Endothelial cell of umbilical vein (primary cell): ENCODE measurements at regions not wholly inside any gene's neighbourhood (a gene's known extent, or its start where the extent isn't known, plus 50 kb on each side); places are given as distances from the start of the nearest gene placed in this dataset.

Experiments used
- BruUV-seq: library from RNA; stranded (reverse); fragments of 400-500 nt; replicated peaks from 2 replicates; lab custom pipeline; 2021; lab: Mats Ljungman, UMichigan
- CTCF ChIA-PET: fragments of 300-600, 350-600 bp; sonication (Branson Sonifier 250); formaldehyde crosslinking; loops from one replicate; lab custom pipeline; 2021; ENCODE audit warnings: antibody characterized with exemption, inconsistent platforms; lab: Charles Lee
- POLR2A ChIA-PET: fragments of 300-600, 350-600 bp; sonication (Branson Sonifier 250); formaldehyde crosslinking; loops from one replicate; lab custom pipeline; 2021; ENCODE audit warnings: antibody characterized with exemption, inconsistent platforms; lab: Charles Lee
- DNase-seq: peaks from one replicate; pipeline ENCODE4 v3.0.0-alpha.2; 2011; ENCODE audit warnings: low read depth, low spot score
- FAIRE-seq: peaks from 2 replicates; lab custom pipeline; 2011; peaks lifted over from hg19 to GRCh38; lab: Jason Lieb, UNC
- H2AFZ ChIP-seq: 2 replicates; pipeline ENCODE4 v1.6.0; 2012; ENCODE audit warnings: low read depth, low read length, control low read depth, inconsistent platforms
- H3K27ac ChIP-seq: 2 replicates; pipeline ENCODE4 v1.5.1; 2011; ENCODE audit warnings: low read depth, mild to moderate bottlenecking, control low read depth, low read length, moderate library complexity; ENCODE audit not compliant: insufficient read depth
- H3K27me3 ChIP-seq, 2 experiments: 2 replicates each; pipeline versions ENCODE4 v1.6.0 to v1.6.1; 2011; ENCODE audit warnings: low read length in 2 of 2, mixed read lengths in 1 of 2; ENCODE audit not compliant: control insufficient read depth in 2 of 2, insufficient read depth in 2 of 2
- H3K36me3 ChIP-seq, 2 experiments: 2 replicates in 1 of 2; 3 replicates in 1 of 2; pipeline ENCODE4 v1.5.1; 2011; ENCODE audit warnings: low read length in 2 of 2, mild to moderate bottlenecking in 1 of 2, moderate library complexity in 1 of 2; ENCODE audit not compliant: control insufficient read depth in 2 of 2, insufficient read depth in 2 of 2; ENCODE audit errors: extremely low read depth in 1 of 2
- H3K4me1 ChIP-seq: 3 replicates; pipeline ENCODE4 v1.5.1; 2011; ENCODE audit warnings: mild to moderate bottlenecking, low read length; ENCODE audit not compliant: control insufficient read depth, insufficient read depth; ENCODE audit errors: extremely low read depth
- H3K4me2 ChIP-seq: 2 replicates; pipeline ENCODE4 v1.6.1; 2011; ENCODE audit warnings: low read length, control low read depth, mixed read lengths; ENCODE audit not compliant: insufficient read depth
- H3K4me3 ChIP-seq, 3 experiments: fragments of 200-600 bp in 1 of 3; sonication (generic), shearing (Covaris generic) in 1 of 3; replicated peaks in 1 of 3; 2 replicates each; pipeline ENCODE4 v1.5.1; 2011 to 2016; ENCODE audit warnings: control low read depth in 3 of 3, low read length in 3 of 3, mild to moderate bottlenecking in 2 of 3, inconsistent platforms in 1 of 3, low read depth in 1 of 3, moderate library complexity in 1 of 3; ENCODE audit not compliant: insufficient read depth in 1 of 3
- H3K79me2 ChIP-seq: 2 replicates; pipeline ENCODE4 v1.6.0; 2012; ENCODE audit warnings: low read length, inconsistent platforms; ENCODE audit not compliant: control insufficient read depth, insufficient read depth
- H3K9ac ChIP-seq: replicated peaks from 2 replicates; pipeline ENCODE3; 2011; ENCODE audit warnings: low read length, control low read depth; ENCODE audit not compliant: insufficient read depth; ENCODE audit errors: extremely low read depth
- H3K9me1 ChIP-seq: replicated peaks from 3 replicates; pipeline ENCODE4 v1.6.0; 2011; ENCODE audit warnings: mild to moderate bottlenecking, low read length; ENCODE audit not compliant: control insufficient read depth, insufficient read depth; ENCODE audit errors: extremely low read depth
- H3K9me3 ChIP-seq: replicated peaks from 2 replicates; pipeline ENCODE4 v1.5.1; 2012; ENCODE audit warnings: low read length, inconsistent platforms; ENCODE audit not compliant: control insufficient read depth, insufficient read depth
- H4K20me1 ChIP-seq: replicated peaks from 2 replicates; pipeline ENCODE3; 2011; ENCODE audit warnings: mild to moderate bottlenecking, low read length; ENCODE audit not compliant: control insufficient read depth, insufficient read depth; ENCODE audit errors: extremely low read depth
- CTCF ChIP-seq, 2 donors: IDR thresholded peaks; 1 replicate in 1 of 2; 2 replicates in 1 of 2; pipeline ENCODE4 v1.5.1; 2011; ENCODE audit warnings: low read length in 2 of 2, mild to moderate bottlenecking in 2 of 2, moderate library complexity in 2 of 2, control low read depth in 1 of 2, inconsistent platforms in 1 of 2, low read depth in 1 of 2; ENCODE audit not compliant: insufficient read depth in 1 of 2; ENCODE audit errors: extremely low read depth in 1 of 2
- EZH2 ChIP-seq: IDR thresholded peaks from 2 replicates; pipeline ENCODE4 v1.6.1; 2012; ENCODE audit warnings: borderline replicate concordance, low read depth, mild to moderate bottlenecking, moderate library complexity, low read length, inconsistent platforms; ENCODE audit not compliant: severe bottlenecking
- FOS ChIP-seq: IDR thresholded peaks from 2 replicates; pipeline ENCODE4 v1.6.1; 2011; ENCODE audit warnings: mild to moderate bottlenecking, low read length, moderate library complexity, borderline replicate concordance; ENCODE audit not compliant: insufficient read depth
- GATA2 ChIP-seq: IDR thresholded peaks from 2 replicates; pipeline ENCODE4 v1.7.0; 2011; ENCODE audit warnings: low read depth, mild to moderate bottlenecking, moderate library complexity, mixed read lengths, low read length; ENCODE audit not compliant: insufficient read length, insufficient read depth
- JUN ChIP-seq: IDR thresholded peaks from 2 replicates; pipeline ENCODE4 v1.6.1; 2011; ENCODE audit warnings: borderline replicate concordance, low read depth; ENCODE audit not compliant: insufficient read length, insufficient read depth
- MAX ChIP-seq: IDR thresholded peaks from 2 replicates; pipeline ENCODE4 v1.6.1; 2011; ENCODE audit not compliant: insufficient read depth, insufficient read length
- MYC ChIP-seq: IDR thresholded peaks from one replicate; pipeline ENCODE4 v1.6.1; 2011; ENCODE audit warnings: mild to moderate bottlenecking, low read depth, low read length
- POLR2A ChIP-seq: IDR thresholded peaks from 2 replicates; pipeline ENCODE4 v1.6.1; 2012; ENCODE audit warnings: low read depth, mild to moderate bottlenecking, control low read depth, low read length
- POLR2AphosphoS5 ChIP-seq: IDR thresholded peaks from 2 replicates; pipeline ENCODE4 v1.6.1; 2012; ENCODE audit warnings: low read depth, mild to moderate bottlenecking, control low read depth, low read length, moderate library complexity; ENCODE audit not compliant: insufficient read depth
- dilution Hi-C: fragments of 300-500 bp; cut with MboI; formaldehyde crosslinking; loops from one replicate; pipeline ENCODE4 v1.15.0; 2019; ENCODE audit warnings: low sequenced_read_pairs; ENCODE audit not compliant: extremely low pct_ligation_motif_present
- intact Hi-C: fragments of 100-400 bp; cut with micrococcal nuclease; formaldehyde crosslinking; loops from one replicate; pipeline ENCODE4 v1.10.0; 2022

- POLR2A ChIA-PET = no interaction called here
- H3K4me1 ChIP-seq = no peaks in the 10 kb centered on the region
- no peaks in the 10 kb centered on the region for H4K20me1 ChIP-seq
- H3K9me3 ChIP-seq = no peaks in the 10 kb centered on the region
- H3K9ac ChIP-seq = no peak overlapping the region
- H3K79me2 ChIP-seq = no peaks in the 10 kb centered on the region
- dilution Hi-C loops (no loop called here), intact Hi-C loops (no loop called here)
- FAIRE-seq (no peak), DNase-seq (no peak)
- H3K36me3 ChIP-seq = no peaks in the 10 kb centered on the region
- CTCF ChIA-PET = no interaction called here
- H3K27me3 ChIP-seq = no peaks in the 10 kb centered on the region
- H3K4me2 ChIP-seq = no peak overlapping the region
- no peak overlapping the region for H3K4me3 ChIP-seq
- TF ChIP-seq FOS = no peak
- no peak for TF ChIP-seq MYC
- TF ChIP-seq MAX = no peak
- TF ChIP-seq POLR2A = no peak
- TF ChIP-seq CTCF (IDR thresholded peaks at IDR 0.05; ENCODE audit: extremely low read depth in 1 of 2, insufficient read depth in 1 of 2, low read depth in 1 of 2, low read length in 2 of 2) = no peak
- no peak for TF ChIP-seq JUN
- no peak overlapping the region for H2AFZ ChIP-seq
- no peaks in the 10 kb centered on the region for H3K9me1 ChIP-seq
- H3K27ac ChIP-seq = no peak overlapping the region
- BruUV-seq = no TSS peak
These were observed 972.6 kb downstream of the KCNMA1 start for GRCh38 chr10:76665029-76665428.

- Histone ChIP-seq H3K9ac (no peak overlapping the region), H4K20me1 (no peaks in the 10 kb centered on the region), H3K4me1 (no peaks in the 10 kb centered on the region), H3K27me3 (no peaks in the 10 kb centered on the region), H3K4me2 (no peak overlapping the region), H3K9me1 (no peaks in the 10 kb centered on the region), H3K9me3 (no peaks in the 10 kb centered on the region), H3K79me2 (no peaks in the 10 kb centered on the region), H3K36me3 (no peaks in the 10 kb centered on the region), H3K27ac (no peak overlapping the region), H3K4me3 (no peak overlapping the region), H2AFZ (no peak overlapping the region)
- dilution Hi-C loops = no loop called here
- TF ChIP-seq MYC (no peak), POLR2A (no peak), POLR2AphosphoS5 (no peak), FOS (no peak), JUN (no peak), GATA2 (no peak), CTCF (IDR thresholded peaks at IDR 0.05; ENCODE audit: extremely low read depth in 1 of 2, insufficient read depth in 1 of 2, low read depth in 1 of 2, low read length in 2 of 2) (no peak), MAX (no peak), EZH2 (no peak)
- intact Hi-C loops = no loop called here
- FAIRE-seq (no peak), DNase-seq (no peak)
- no TSS peak for BruUV-seq
- POLR2A ChIA-PET = no interaction called here
- CTCF ChIA-PET = no interaction called here
These were observed 980.1 kb downstream of the KCNMA1 start for GRCh38 chr10:76657337-76658012.
